Neural cell (in vitro differentiated cells): ENCODE measurements at regions not wholly inside any gene's neighbourhood (a gene's known extent, or its start where the extent isn't known, plus 50 kb on each side); places are given as distances from the start of the nearest gene placed in this dataset.
A peak's percentile ranks its signal among the peaks of the same experiment; 100 is the strongest.

Experiments used
- H2AFZ ChIP-seq: fragments of 200-600, 300-800 bp; sonication (generic), shearing (Covaris generic); 2 replicates; pipeline ENCODE4 v1.6.0; 2014; ENCODE audit warnings: low read depth, mild to moderate bottlenecking, antibody characterized with exemption, low read length, moderate library complexity
- H3F3A ChIP-seq: fragments of 200-600 bp; shearing (Covaris generic); 2 replicates; pipeline ENCODE4 v1.6.1; 2016; ENCODE audit warnings: mild to moderate bottlenecking, moderate library complexity, mixed read lengths, antibody characterized with exemption, low read length; ENCODE audit not compliant: insufficient read depth, poor library complexity, severe bottlenecking
- H3K27ac ChIP-seq: fragments of 200-600, 300-800 bp; sonication (generic), shearing (Covaris generic); 2 replicates; pipeline ENCODE4 v1.5.1; 2014; ENCODE audit warnings: mild to moderate bottlenecking, low read length, moderate library complexity
- H3K27me3 ChIP-seq: fragments of 300-800, 200-600 bp; sonication (generic), shearing (Covaris generic); 2 replicates; pipeline ENCODE4 v1.6.0; 2014; ENCODE audit warnings: mild to moderate bottlenecking, low read depth, low read length, moderate library complexity; ENCODE audit not compliant: insufficient read depth
- H3K36me3 ChIP-seq: fragments of 300-800, 200-600 bp; sonication (generic), shearing (Covaris generic); 2 replicates; pipeline ENCODE4 v1.5.1; 2014; ENCODE audit warnings: mild to moderate bottlenecking, antibody characterized with exemption, low read length, moderate library complexity; ENCODE audit not compliant: insufficient read depth
- H3K4me2 ChIP-seq: fragments of 300-800, 200-600 bp; sonication (generic), shearing (Covaris generic); 2 replicates; pipeline ENCODE4 v1.6.0; 2014; ENCODE audit warnings: mild to moderate bottlenecking, low read length
- H3K4me3 ChIP-seq: fragments of 300-800, 200-600 bp; sonication (generic), shearing (Covaris generic); 2 replicates; pipeline ENCODE4 v1.5.1; 2014; ENCODE audit warnings: mild to moderate bottlenecking, low read length, moderate library complexity
- H3K79me2 ChIP-seq: fragments of 200-600 bp; shearing (Covaris generic); replicated peaks from 2 replicates; pipeline ENCODE4 v1.6.0; 2014; ENCODE audit warnings: mild to moderate bottlenecking, low read length, moderate library complexity; ENCODE audit not compliant: insufficient read depth
- H3K9ac ChIP-seq: fragments of 300-800, 200-600 bp; sonication (generic), shearing (Covaris generic); 2 replicates; pipeline ENCODE4 v1.6.1; 2016; ENCODE audit warnings: mild to moderate bottlenecking, low read length, mixed read lengths
- H3K9me2 ChIP-seq: fragments of 200-600 bp; shearing (Covaris generic); 2 replicates; pipeline ENCODE4 v1.6.1; 2016; ENCODE audit warnings: mild to moderate bottlenecking, low read length, mixed read lengths; ENCODE audit not compliant: insufficient read depth
- H3K9me3 ChIP-seq: fragments of 200-600, 300-800 bp; sonication (generic), shearing (Covaris generic); 2 replicates; pipeline ENCODE4 v1.6.1; 2016; ENCODE audit warnings: mild to moderate bottlenecking, mixed run types, low read length, moderate library complexity, mixed read lengths
- H4K20me1 ChIP-seq: fragments of 200-600 bp; shearing (Covaris generic); 2 replicates; pipeline ENCODE4 v1.6.1; 2016; ENCODE audit warnings: mild to moderate bottlenecking, mixed run types; ENCODE audit not compliant: insufficient read depth
- EP300 ChIP-seq: fragments of 450-650 bp; conservative IDR thresholded peaks from 2 replicates; pipeline ENCODE4 v1.6.1; 2014; ENCODE audit warnings: antibody characterized with exemption, mild to moderate bottlenecking, moderate library complexity; ENCODE audit not compliant: poor library complexity, severe bottlenecking
- EZH2 ChIP-seq: fragments of 200-600, 300-800 bp; shearing (Covaris generic), sonication (generic); IDR thresholded peaks from 2 replicates; pipeline ENCODE4 v1.6.1; 2014; ENCODE audit warnings: antibody characterized with exemption, low read length, borderline replicate concordance, mild to moderate bottlenecking; ENCODE audit not compliant: insufficient read depth, poor library complexity, severe bottlenecking
- MXI1 ChIP-seq: fragments of 450-650 bp; conservative IDR thresholded peaks from 2 replicates; pipeline ENCODE4 v1.6.1; 2014; ENCODE audit warnings: antibody characterized with exemption, mild to moderate bottlenecking; ENCODE audit not compliant: poor library complexity, severe bottlenecking
- POLR2AphosphoS5 ChIP-seq: IDR thresholded peaks from 2 replicates; pipeline ENCODE4 v1.6.1; 2012
- RAD21 ChIP-seq: fragments of 450-650 bp; conservative IDR thresholded peaks from 2 replicates; pipeline ENCODE4 v1.6.1; 2014; ENCODE audit warnings: antibody characterized with exemption, mild to moderate bottlenecking, moderate library complexity
- SMC3 ChIP-seq: fragments of 450-650 bp; conservative IDR thresholded peaks from 2 replicates; pipeline ENCODE4 v1.6.1; 2014; ENCODE audit warnings: antibody characterized with exemption, mild to moderate bottlenecking, moderate library complexity; ENCODE audit not compliant: poor library complexity
- TAF1 ChIP-seq: IDR thresholded peaks from 2 replicates; pipeline ENCODE4 v1.6.1; 2012; ENCODE audit warnings: low read depth
- TF ChIP-seq, protein P1 (sequence below): fragments of 450-650 bp; IDR thresholded peaks from 2 replicates; pipeline ENCODE4 v1.5.1; 2014; ENCODE audit warnings: antibody characterized with exemption, mild to moderate bottlenecking, moderate library complexity; ENCODE audit not compliant: poor library complexity, severe bottlenecking
- TF ChIP-seq, protein P2 (sequence below): IDR thresholded peaks from 2 replicates; pipeline ENCODE4 v1.6.1; 2012; ENCODE audit warnings: borderline replicate concordance

DNA sequence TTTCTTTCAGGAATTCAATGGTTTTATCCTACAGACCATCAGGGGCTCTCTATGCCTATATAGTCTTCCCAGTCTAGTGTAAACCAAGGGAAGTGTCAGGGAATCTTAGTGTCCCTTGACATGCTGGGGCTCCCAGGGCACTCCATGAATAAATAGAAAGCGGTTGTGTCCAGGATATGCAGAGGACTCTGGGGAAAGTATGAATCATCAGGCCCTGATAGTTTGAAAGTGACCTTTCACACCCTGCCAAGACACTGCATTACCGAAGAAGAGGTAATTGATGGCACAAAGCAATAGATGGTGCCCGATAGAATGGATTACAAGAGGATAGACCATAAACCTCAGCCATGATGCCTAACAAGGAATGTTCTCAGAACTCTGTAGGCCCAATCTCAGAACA is 163.3 kb upstream of the DAPK1 start:
- no peaks in the 10 kb centered on the region for H3F3A ChIP-seq
- H3K27me3 ChIP-seq, result peaks cover 3% of the 10 kb centered on the region
- no peaks in the 10 kb centered on the region for H3K36me3 ChIP-seq
- no peak overlapping the region for H3K4me2 ChIP-seq
- H4K20me1 ChIP-seq, result no peaks in the 10 kb centered on the region
- no peak overlapping the region for H2AFZ ChIP-seq
- peaks cover 9% of the 10 kb centered on the region for H3K9me3 ChIP-seq
- no peaks in the 10 kb centered on the region for H3K79me2 ChIP-seq
- TF ChIP-seq, protein P1, sequence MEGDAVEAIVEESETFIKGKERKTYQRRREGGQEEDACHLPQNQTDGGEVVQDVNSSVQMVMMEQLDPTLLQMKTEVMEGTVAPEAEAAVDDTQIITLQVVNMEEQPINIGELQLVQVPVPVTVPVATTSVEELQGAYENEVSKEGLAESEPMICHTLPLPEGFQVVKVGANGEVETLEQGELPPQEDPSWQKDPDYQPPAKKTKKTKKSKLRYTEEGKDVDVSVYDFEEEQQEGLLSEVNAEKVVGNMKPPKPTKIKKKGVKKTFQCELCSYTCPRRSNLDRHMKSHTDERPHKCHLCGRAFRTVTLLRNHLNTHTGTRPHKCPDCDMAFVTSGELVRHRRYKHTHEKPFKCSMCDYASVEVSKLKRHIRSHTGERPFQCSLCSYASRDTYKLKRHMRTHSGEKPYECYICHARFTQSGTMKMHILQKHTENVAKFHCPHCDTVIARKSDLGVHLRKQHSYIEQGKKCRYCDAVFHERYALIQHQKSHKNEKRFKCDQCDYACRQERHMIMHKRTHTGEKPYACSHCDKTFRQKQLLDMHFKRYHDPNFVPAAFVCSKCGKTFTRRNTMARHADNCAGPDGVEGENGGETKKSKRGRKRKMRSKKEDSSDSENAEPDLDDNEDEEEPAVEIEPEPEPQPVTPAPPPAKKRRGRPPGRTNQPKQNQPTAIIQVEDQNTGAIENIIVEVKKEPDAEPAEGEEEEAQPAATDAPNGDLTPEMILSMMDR, result no peak
- TF ChIP-seq, protein P2, sequence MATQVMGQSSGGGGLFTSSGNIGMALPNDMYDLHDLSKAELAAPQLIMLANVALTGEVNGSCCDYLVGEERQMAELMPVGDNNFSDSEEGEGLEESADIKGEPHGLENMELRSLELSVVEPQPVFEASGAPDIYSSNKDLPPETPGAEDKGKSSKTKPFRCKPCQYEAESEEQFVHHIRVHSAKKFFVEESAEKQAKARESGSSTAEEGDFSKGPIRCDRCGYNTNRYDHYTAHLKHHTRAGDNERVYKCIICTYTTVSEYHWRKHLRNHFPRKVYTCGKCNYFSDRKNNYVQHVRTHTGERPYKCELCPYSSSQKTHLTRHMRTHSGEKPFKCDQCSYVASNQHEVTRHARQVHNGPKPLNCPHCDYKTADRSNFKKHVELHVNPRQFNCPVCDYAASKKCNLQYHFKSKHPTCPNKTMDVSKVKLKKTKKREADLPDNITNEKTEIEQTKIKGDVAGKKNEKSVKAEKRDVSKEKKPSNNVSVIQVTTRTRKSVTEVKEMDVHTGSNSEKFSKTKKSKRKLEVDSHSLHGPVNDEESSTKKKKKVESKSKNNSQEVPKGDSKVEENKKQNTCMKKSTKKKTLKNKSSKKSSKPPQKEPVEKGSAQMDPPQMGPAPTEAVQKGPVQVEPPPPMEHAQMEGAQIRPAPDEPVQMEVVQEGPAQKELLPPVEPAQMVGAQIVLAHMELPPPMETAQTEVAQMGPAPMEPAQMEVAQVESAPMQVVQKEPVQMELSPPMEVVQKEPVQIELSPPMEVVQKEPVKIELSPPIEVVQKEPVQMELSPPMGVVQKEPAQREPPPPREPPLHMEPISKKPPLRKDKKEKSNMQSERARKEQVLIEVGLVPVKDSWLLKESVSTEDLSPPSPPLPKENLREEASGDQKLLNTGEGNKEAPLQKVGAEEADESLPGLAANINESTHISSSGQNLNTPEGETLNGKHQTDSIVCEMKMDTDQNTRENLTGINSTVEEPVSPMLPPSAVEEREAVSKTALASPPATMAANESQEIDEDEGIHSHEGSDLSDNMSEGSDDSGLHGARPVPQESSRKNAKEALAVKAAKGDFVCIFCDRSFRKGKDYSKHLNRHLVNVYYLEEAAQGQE, result no peak
- TF ChIP-seq POLR2AphosphoS5 (no peak), SMC3 (no peak), TAF1 (no peak), EZH2 (no peak), MXI1 (no peak), EP300 (no peak), RAD21 (no peak)
- no peak overlapping the region for H3K4me3 ChIP-seq
- H3K9ac ChIP-seq, result no peak overlapping the region
- no peaks in the 10 kb centered on the region for H3K9me2 ChIP-seq
- H3K27ac ChIP-seq, result no peak overlapping the region

DNA sequence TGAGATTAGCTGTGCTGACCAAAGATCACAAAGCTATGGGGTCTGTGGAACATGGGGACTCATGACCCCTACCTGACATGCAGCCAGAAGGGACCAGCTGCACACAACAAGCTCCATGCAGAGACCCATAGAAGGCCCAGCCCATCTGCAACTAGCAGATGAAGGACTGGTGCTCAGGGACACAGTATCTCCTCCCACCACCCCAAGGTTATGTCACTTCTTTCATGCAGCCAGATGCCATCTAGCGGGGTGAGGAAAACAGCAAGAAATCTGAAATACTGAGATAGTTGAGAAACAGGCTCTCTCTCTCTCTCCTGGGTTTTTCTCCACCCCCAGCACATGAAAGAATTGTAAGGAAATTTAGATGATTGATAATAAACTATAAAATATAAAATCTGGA is 161.3 kb upstream of the DAPK1 start:
- Histone ChIP-seq H3K27me3 (peaks cover 3% of the 10 kb centered on the region), H3F3A (no peaks in the 10 kb centered on the region), H3K36me3 (no peaks in the 10 kb centered on the region), H2AFZ (no peak overlapping the region), H3K79me2 (no peaks in the 10 kb centered on the region), H3K9ac (no peak overlapping the region), H3K9me2 (no peaks in the 10 kb centered on the region), H3K27ac (no peak overlapping the region), H3K4me3 (no peak overlapping the region), H4K20me1 (no peaks in the 10 kb centered on the region), H3K9me3 (peaks cover 7% of the 10 kb centered on the region), H3K4me2 (no peak overlapping the region)
- TF ChIP-seq RAD21 (no peak), EZH2 (no peak)

DNA sequence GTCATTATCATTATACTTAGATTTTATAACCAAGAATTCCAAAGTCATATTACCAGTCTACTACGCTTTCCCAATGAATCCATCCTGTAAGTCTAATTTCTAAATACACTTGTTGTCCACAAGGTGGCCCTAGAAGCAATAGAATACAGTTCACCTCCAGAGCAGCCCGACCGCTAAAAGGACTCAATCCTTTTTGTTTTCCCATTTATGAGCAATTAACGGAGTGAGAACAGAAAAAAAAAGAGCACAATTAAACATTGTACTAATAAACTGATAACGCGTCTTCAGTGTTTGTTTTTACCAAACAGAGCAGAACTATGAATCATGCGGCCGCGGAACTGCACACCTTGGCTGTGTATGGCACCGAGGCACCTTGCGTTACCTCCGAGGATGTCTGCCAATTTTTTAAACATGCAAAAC is 160.7 kb upstream of the DAPK1 start:
- Histone ChIP-seq H3K9me2 (no peaks in the 10 kb centered on the region), H3K9ac (no peak overlapping the region), H3K27me3 (peaks cover 3% of the 10 kb centered on the region), H3K36me3 (no peaks in the 10 kb centered on the region), H3K4me3 (peak overlapping the region; percentile 63), H3F3A (no peaks in the 10 kb centered on the region), H4K20me1 (no peaks in the 10 kb centered on the region), H3K27ac (no peak overlapping the region), H2AFZ (peak overlapping the region; percentile 3), H3K4me2 (peak overlapping the region; percentile 56), H3K9me3 (peaks cover 2% of the 10 kb centered on the region), H3K79me2 (no peaks in the 10 kb centered on the region)
- TF ChIP-seq EP300 (no peak), EZH2 (no peak), POLR2AphosphoS5 (no peak), SMC3 (peak; percentile 96), RAD21 (peak; percentile 93), TAF1 (no peak), MXI1 (peak; percentile 13)
- TF ChIP-seq, protein P1, result peak; percentile 93
- TF ChIP-seq, protein P2, result no peak
